Mucosa of descending colon (tissue), 3 donors: ENCODE measurements at regions not wholly inside any gene's neighbourhood (a gene's known extent, or its start where the extent isn't known, plus 50 kb on each side); places are given as distances from the start of the nearest gene placed in this dataset.
A peak's percentile ranks its signal among the peaks of the same experiment; 100 is the strongest.

Experiments used
- ATAC-seq: fragments of 200-7000 bp; cut with Tn5 transposase; one replicate; pipeline ENCODE4 v1.9.1; 2020; ENCODE audit warnings: mild to moderate bottlenecking, moderate library complexity
- DNase-seq, 3 donors: peaks; one replicate each; pipeline ENCODE4 v3.0.0-alpha.2; 2020
- H3K36me3 ChIP-seq: fragments of 200-600 bp; one replicate; pipeline ENCODE4 v1.8.0; 2021; ENCODE audit warnings: low read depth, mild to moderate bottlenecking
- H3K4me1 ChIP-seq: fragments of 200-600 bp; one replicate; pipeline ENCODE4 v1.8.0; 2021; ENCODE audit warnings: low read depth, mild to moderate bottlenecking
- H3K4me3 ChIP-seq: fragments of 200-600 bp; one replicate; pipeline ENCODE4 v1.8.0; 2021; ENCODE audit warnings: mild to moderate bottlenecking
- H3K9me3 ChIP-seq: fragments of 200-600 bp; one replicate; pipeline ENCODE4 v1.8.0; 2021; ENCODE audit warnings: mild to moderate bottlenecking
- CTCF ChIP-seq: fragments of 200-600 bp; IDR thresholded peaks from one replicate; pipeline ENCODE4 v1.8.0; 2022; ENCODE audit warnings: antibody characterized with exemption, mild to moderate bottlenecking
- intact Hi-C, 2 donors: fragments of 100-400 bp; cut with DNase I in 1 of 2; cut with micrococcal nuclease in 1 of 2; formaldehyde crosslinking; loops; one replicate each; pipeline versions ENCODE4 v1.11.0 to v1.11.1; 2022; cut with DNase I, micrococcal nuclease
- donor health status: DM: no; HTN: no; CAD: no; lungs with moderate emphysema.
- donor health status: DM: no; HTN: no; CAD: no.
- donor health status: DM: no; HTN: yes; CAD: no.

GRCh38 chr6:132202574-132202973 lies 198.7 kb downstream of the MOXD1 start:
- no peaks in the 10 kb centered on the region for H3K9me3 ChIP-seq
- DNase-seq (peak in 1 of 3 donors; percentile 27), ATAC-seq (peak; percentile 48)
- no peak for TF ChIP-seq CTCF
- intact Hi-C loops: no loop called here
- no peaks in the 10 kb centered on the region for H3K36me3 ChIP-seq
- H3K4me3 ChIP-seq: no peak overlapping the region
- no peaks in the 10 kb centered on the region for H3K4me1 ChIP-seq

GRCh38 chr6:132199343-132199742 lies 201.9 kb downstream of the MOXD1 start:
- ATAC-seq: no peak
- Histone ChIP-seq H3K4me3 (no peak overlapping the region), H3K4me1 (no peaks in the 10 kb centered on the region), H3K36me3 (no peaks in the 10 kb centered on the region), H3K9me3 (no peaks in the 10 kb centered on the region)
- intact Hi-C loops: no loop called here
- DNase-seq: no peak
- no peak for TF ChIP-seq CTCF

GRCh38 chr6:132198896-132199295 lies 202.4 kb downstream of the MOXD1 start:
- no peak for TF ChIP-seq CTCF
- Histone ChIP-seq H3K4me3 (no peak overlapping the region), H3K4me1 (no peaks in the 10 kb centered on the region), H3K9me3 (no peaks in the 10 kb centered on the region), H3K36me3 (no peaks in the 10 kb centered on the region)
- ATAC-seq (no peak), DNase-seq (no peak)
- intact Hi-C loops: no loop called here

GRCh38 chr6:132198040-132198439 lies 203.2 kb downstream of the MOXD1 start:
- Histone ChIP-seq H3K4me1 (no peaks in the 10 kb centered on the region), H3K36me3 (no peaks in the 10 kb centered on the region), H3K4me3 (no peak overlapping the region), H3K9me3 (no peaks in the 10 kb centered on the region)
- intact Hi-C loops: no loop called here
- no peak for TF ChIP-seq CTCF
- ATAC-seq (no peak), DNase-seq (no peak)

GRCh38 chr6:132194529-132194928 lies 206.7 kb downstream of the MOXD1 start:
- intact Hi-C loops: no loop called here
- DNase-seq (no peak), ATAC-seq (no peak)
- no peaks in the 10 kb centered on the region for H3K4me1 ChIP-seq
- no peaks in the 10 kb centered on the region for H3K36me3 ChIP-seq
- TF ChIP-seq CTCF: no peak
- no peak overlapping the region for H3K4me3 ChIP-seq
- no peaks in the 10 kb centered on the region for H3K9me3 ChIP-seq

GRCh38 chr6:132192631-132193030 lies 208.6 kb downstream of the MOXD1 start:
- Histone ChIP-seq H3K4me3 (no peak overlapping the region), H3K9me3 (no peaks in the 10 kb centered on the region), H3K4me1 (no peaks in the 10 kb centered on the region), H3K36me3 (no peaks in the 10 kb centered on the region)
- ATAC-seq (no peak), DNase-seq (no peak)
- no peak for TF ChIP-seq CTCF
- intact Hi-C loops: no loop called here
